ENCODE measurements at regions not wholly inside any gene's neighbourhood (a gene's known extent, or its start where the extent isn't known, plus 50 kb on each side); places are given as distances from the start of the nearest gene placed in this dataset.

DNA sequence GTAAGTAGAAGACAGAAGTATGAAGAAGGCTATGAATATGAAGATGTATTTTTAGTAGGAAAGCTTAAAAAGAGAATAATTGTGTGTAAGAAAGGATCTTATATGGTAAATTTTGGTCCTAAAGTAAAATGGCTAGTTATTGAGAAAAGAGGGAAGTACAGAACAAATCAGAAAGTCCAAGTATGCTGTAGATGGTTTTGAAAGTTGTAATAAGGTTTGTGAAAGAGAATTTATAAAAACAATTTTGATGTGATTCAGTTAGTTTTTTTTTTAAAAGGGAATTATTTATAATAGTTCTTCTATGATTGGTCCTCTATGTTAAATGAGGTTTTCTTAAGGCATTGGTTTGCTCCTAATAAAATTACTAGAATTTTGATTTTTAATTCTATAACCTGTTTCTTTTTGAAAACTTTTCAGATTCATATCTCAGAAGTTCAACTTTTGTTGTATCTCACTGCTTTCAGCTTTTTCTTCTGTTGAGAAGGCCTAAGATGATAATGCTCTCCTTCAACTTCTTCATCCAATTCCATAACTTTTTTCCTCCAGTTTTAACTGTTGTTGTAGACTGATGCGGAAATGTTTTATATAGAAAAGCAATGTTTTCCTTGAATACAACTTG lies 322.7 kb downstream of the NOL4 start:
- Histone ChIP-seq H4K20me1 (ENCODE audit: insufficient read depth) (no peaks in the 10 kb centered on the region), H3K27me3 (ENCODE audit: insufficient read depth, low read depth) (no peaks in the 10 kb centered on the region), H3K4me1 (ENCODE audit: low read depth, poor library complexity, severe bottlenecking) (no peaks in the 10 kb centered on the region), H3K4me3 (IDR thresholded peaks at IDR 0.05; ENCODE audit: insufficient read depth, low read depth, low read length) (no peak overlapping the region), H3K4me2 (no peak overlapping the region), H3K9ac (no peak overlapping the region), H2AFZ (ENCODE audit: low read depth) (no peak overlapping the region), H3K27ac (no peak overlapping the region), H3K79me2 (ENCODE audit: insufficient read depth, low read depth) (no peaks in the 10 kb centered on the region), H3K36me3 (ENCODE audit: insufficient read depth) (no peaks in the 10 kb centered on the region)
- TF ChIP-seq, protein P1, sequence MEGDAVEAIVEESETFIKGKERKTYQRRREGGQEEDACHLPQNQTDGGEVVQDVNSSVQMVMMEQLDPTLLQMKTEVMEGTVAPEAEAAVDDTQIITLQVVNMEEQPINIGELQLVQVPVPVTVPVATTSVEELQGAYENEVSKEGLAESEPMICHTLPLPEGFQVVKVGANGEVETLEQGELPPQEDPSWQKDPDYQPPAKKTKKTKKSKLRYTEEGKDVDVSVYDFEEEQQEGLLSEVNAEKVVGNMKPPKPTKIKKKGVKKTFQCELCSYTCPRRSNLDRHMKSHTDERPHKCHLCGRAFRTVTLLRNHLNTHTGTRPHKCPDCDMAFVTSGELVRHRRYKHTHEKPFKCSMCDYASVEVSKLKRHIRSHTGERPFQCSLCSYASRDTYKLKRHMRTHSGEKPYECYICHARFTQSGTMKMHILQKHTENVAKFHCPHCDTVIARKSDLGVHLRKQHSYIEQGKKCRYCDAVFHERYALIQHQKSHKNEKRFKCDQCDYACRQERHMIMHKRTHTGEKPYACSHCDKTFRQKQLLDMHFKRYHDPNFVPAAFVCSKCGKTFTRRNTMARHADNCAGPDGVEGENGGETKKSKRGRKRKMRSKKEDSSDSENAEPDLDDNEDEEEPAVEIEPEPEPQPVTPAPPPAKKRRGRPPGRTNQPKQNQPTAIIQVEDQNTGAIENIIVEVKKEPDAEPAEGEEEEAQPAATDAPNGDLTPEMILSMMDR (conservative IDR thresholded peaks at IDR 0.05; ENCODE audit: low read depth, low read length): no peak

DNA sequence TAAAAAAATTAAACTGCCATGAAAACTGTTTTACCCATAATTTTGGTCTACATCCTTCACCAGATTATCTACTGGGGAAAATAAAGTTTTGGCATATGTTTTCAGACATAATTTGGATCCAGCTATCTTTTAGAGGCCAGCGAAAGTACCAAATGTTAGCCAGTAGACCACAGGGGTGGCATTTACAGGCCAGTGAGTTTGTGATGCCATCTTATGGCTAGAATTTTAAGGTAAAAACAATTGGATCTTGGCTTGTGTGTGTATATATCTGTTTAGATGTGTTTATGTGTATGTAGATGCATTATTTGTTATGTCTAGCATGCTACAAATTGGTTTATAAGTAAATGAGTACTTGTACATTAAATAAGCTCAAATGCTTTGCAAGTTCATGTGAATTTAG lies 322.6 kb downstream of the ASXL3 start:
- Histone ChIP-seq H2AFZ (ENCODE audit: low read depth) (no peak overlapping the region), H3K79me2 (ENCODE audit: insufficient read depth, low read depth) (no peaks in the 10 kb centered on the region), H3K36me3 (ENCODE audit: insufficient read depth) (no peaks in the 10 kb centered on the region), H3K4me3 (IDR thresholded peaks at IDR 0.05; ENCODE audit: insufficient read depth, low read depth, low read length) (no peak overlapping the region), H3K4me1 (ENCODE audit: low read depth, poor library complexity, severe bottlenecking) (no peaks in the 10 kb centered on the region), H3K4me2 (no peak overlapping the region), H4K20me1 (ENCODE audit: insufficient read depth) (no peaks in the 10 kb centered on the region), H3K27ac (no peak overlapping the region), H3K9ac (no peak overlapping the region), H3K27me3 (ENCODE audit: insufficient read depth, low read depth) (no peaks in the 10 kb centered on the region)
- TF ChIP-seq, protein P1 (conservative IDR thresholded peaks at IDR 0.05; ENCODE audit: low read depth, low read length): no peak

- H3K4me1 ChIP-seq (ENCODE audit: low read depth, poor library complexity, severe bottlenecking): no peaks in the 10 kb centered on the region
- no peaks in the 10 kb centered on the region for H4K20me1 ChIP-seq (ENCODE audit: insufficient read depth)
- H3K27me3 ChIP-seq (ENCODE audit: insufficient read depth, low read depth): no peaks in the 10 kb centered on the region
- H3K27ac ChIP-seq: no peak overlapping the region
- TF ChIP-seq, protein P1 (conservative IDR thresholded peaks at IDR 0.05; ENCODE audit: low read depth, low read length): no peak
- no peaks in the 10 kb centered on the region for H3K36me3 ChIP-seq (ENCODE audit: insufficient read depth)
- H2AFZ ChIP-seq (ENCODE audit: low read depth): no peak overlapping the region
- no peaks in the 10 kb centered on the region for H3K79me2 ChIP-seq (ENCODE audit: insufficient read depth, low read depth)
- H3K4me3 ChIP-seq (IDR thresholded peaks at IDR 0.05; ENCODE audit: insufficient read depth, low read depth, low read length): no peak overlapping the region
- no peak overlapping the region for H3K4me2 ChIP-seq
- H3K9ac ChIP-seq: no peak overlapping the region
Observed at GRCh38 chr18:33898427-33898826, 320.4 kb downstream of the ASXL3 start.

- Histone ChIP-seq H2AFZ (ENCODE audit: low read depth) (no peak overlapping the region), H4K20me1 (ENCODE audit: insufficient read depth) (no peaks in the 10 kb centered on the region), H3K27ac (no peak overlapping the region), H3K4me1 (ENCODE audit: low read depth, poor library complexity, severe bottlenecking) (no peaks in the 10 kb centered on the region), H3K4me2 (no peak overlapping the region), H3K79me2 (ENCODE audit: insufficient read depth, low read depth) (no peaks in the 10 kb centered on the region), H3K9ac (no peak overlapping the region), H3K27me3 (ENCODE audit: insufficient read depth, low read depth) (no peaks in the 10 kb centered on the region), H3K36me3 (ENCODE audit: insufficient read depth) (no peaks in the 10 kb centered on the region), H3K4me3 (IDR thresholded peaks at IDR 0.05; ENCODE audit: insufficient read depth, low read depth, low read length) (no peak overlapping the region)
- TF ChIP-seq, protein P1 (conservative IDR thresholded peaks at IDR 0.05; ENCODE audit: low read depth, low read length): no peak
Observed at GRCh38 chr18:33878213-33878612, 300.2 kb downstream of the ASXL3 start.

All from KMS-11 (cell line).